GM12874 (cell line): ENCODE measurements at regions not wholly inside any gene's neighbourhood (a gene's known extent, or its start where the extent isn't known, plus 50 kb on each side); places are given as distances from the start of the nearest gene placed in this dataset.

Source experiments
- CTCF ChIP-seq: IDR thresholded peaks from 2 replicates; pipeline ENCODE4 v1.5.1; 2011; ENCODE audit warnings: low read depth, mild to moderate bottlenecking, control low read depth, low read length, moderate library complexity; ENCODE audit not compliant: insufficient read depth

GRCh38 chr7:110210941-110211608 lies 879.9 kb upstream of the LRRN3 start:
- no peak for TF ChIP-seq CTCF

- TF ChIP-seq CTCF: no peak
Measured at GRCh38 chr7:110224643-110225042, 866.3 kb upstream of the LRRN3 start.

- TF ChIP-seq CTCF: no peak
Measured at GRCh38 chr7:110246118-110246517, 844.8 kb upstream of the LRRN3 start.

GRCh38 chr7:110253093-110253492 lies 837.8 kb upstream of the LRRN3 start:
- TF ChIP-seq CTCF: no peak

GRCh38 chr7:110257673-110258072 lies 833.3 kb upstream of the LRRN3 start:
- no peak for TF ChIP-seq CTCF

GRCh38 chr7:110262251-110262650 lies 828.7 kb upstream of the LRRN3 start:
- no peak for TF ChIP-seq CTCF

- TF ChIP-seq CTCF: no peak
Measured at GRCh38 chr7:110264288-110264687, 826.6 kb upstream of the LRRN3 start.

GRCh38 chr7:110281362-110281761 lies 809.6 kb upstream of the LRRN3 start:
- no peak for TF ChIP-seq CTCF
